ENCODE measurements at regions not wholly inside any gene's neighbourhood (a gene's known extent, or its start where the extent isn't known, plus 50 kb on each side); places are given as distances from the start of the nearest gene placed in this dataset.

DNA sequence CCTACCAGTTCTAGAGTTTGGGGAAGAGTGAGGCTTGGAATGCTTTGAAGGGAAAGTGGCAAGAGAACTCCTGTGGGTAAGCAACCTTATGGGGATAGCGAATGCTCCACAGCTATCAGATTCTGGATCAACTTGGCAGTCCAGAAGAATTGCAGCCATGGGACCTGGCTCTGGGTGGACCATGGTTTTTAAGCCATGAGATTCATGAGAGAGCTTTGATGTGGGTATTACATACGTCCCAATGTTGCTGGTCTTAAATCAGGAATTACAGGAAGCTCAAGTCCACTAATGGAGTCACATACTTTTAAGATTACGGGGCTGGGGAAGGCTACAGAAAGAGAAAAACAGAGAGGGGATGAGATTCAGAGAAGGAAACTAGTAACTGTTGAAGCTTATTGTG, 142.5 kb upstream of the ELAC2 start:
- intact Hi-C loops (cut with DNase I) = no loop called here
- 67 to 76% (median 70%) methylated on average over 3 of the region's 3 CpGs for WGBS, 3 donors
- Histone ChIP-seq H3K36me3 (no peaks in the 10 kb centered on the region), H3K27ac (no peak overlapping the region), H3K9me3 (no peaks in the 10 kb centered on the region), H3K4me1 (ENCODE audit: insufficient read depth) (no peaks in the 10 kb centered on the region), H3K4me3 (no peak overlapping the region), H3K27me3 (no peaks in the 10 kb centered on the region)
- TF ChIP-seq, protein P1, sequence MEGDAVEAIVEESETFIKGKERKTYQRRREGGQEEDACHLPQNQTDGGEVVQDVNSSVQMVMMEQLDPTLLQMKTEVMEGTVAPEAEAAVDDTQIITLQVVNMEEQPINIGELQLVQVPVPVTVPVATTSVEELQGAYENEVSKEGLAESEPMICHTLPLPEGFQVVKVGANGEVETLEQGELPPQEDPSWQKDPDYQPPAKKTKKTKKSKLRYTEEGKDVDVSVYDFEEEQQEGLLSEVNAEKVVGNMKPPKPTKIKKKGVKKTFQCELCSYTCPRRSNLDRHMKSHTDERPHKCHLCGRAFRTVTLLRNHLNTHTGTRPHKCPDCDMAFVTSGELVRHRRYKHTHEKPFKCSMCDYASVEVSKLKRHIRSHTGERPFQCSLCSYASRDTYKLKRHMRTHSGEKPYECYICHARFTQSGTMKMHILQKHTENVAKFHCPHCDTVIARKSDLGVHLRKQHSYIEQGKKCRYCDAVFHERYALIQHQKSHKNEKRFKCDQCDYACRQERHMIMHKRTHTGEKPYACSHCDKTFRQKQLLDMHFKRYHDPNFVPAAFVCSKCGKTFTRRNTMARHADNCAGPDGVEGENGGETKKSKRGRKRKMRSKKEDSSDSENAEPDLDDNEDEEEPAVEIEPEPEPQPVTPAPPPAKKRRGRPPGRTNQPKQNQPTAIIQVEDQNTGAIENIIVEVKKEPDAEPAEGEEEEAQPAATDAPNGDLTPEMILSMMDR (IDR thresholded peaks at IDR 0.05) = no peak
- TF ChIP-seq EP300 (IDR thresholded peaks at IDR 0.05) (no peak), POLR2A (IDR thresholded peaks at IDR 0.05) (no peak)
- no peak for DNase-seq

DNA sequence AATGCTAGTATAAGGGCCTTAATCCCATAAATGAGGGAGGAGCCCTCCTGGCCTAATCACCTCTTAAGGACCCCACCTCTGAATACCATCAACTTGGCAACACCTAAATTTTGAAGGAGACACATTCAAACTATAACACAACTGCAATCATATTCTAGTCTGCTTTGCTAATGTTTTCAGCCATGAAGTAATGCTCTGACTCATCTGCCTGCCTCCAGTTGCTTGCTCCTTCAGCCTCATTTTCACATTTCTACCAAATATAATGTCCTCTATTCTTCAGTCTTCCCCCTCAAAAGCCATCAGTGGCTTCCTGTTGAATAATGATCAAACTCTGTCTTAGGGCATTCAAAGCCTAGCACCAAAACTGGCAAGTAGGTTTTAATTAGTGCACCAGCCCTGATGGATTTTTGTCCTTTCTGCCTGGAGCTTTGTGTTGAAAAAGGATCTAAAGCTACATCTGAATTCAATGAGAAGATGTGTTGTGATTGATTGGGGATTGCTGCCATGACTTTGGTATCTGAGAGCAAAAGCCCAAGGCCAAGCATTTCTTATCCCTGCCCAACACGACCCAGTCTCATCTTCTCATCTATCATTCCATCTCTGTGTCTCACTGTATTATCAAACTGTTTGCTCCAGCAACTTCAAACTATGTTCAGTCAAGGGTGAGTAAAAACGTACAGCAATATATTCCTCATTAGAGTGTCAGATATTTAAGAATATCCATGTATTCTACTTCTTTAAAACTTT, 140.8 kb upstream of the ELAC2 start:
- DNase-seq = no peak
- Histone ChIP-seq H3K4me1 (ENCODE audit: insufficient read depth) (no peaks in the 10 kb centered on the region), H3K27me3 (no peaks in the 10 kb centered on the region), H3K36me3 (no peaks in the 10 kb centered on the region), H3K9me3 (no peaks in the 10 kb centered on the region), H3K4me3 (no peak overlapping the region), H3K27ac (no peak overlapping the region)
- intact Hi-C loops (cut with DNase I) = no loop called here
- TF ChIP-seq POLR2A (IDR thresholded peaks at IDR 0.05) (no peak), EP300 (IDR thresholded peaks at IDR 0.05) (no peak)
- TF ChIP-seq, protein P1 (IDR thresholded peaks at IDR 0.05) = no peak
- 47 to 65% (median 49%) methylated on average over 2 of the region's 2 CpGs for WGBS, 3 donors

DNA sequence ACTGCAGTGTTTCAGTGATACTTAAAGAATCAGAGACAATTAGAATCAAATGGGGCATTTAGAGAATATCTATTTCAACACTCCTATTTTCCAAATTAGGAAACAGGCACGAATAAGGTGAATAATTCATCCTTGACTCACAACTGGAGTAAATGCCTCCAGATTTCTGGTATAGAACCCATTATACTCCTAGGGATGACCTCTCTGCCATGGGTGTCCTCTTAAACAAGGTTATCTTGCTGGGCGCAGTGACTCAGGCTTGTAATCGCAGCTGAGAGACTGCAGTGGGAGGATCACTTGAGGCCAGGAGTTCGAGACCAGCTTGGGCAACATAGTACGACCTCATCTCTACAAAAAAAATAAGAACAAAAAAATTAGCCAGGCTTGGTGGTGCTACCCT, 139.8 kb upstream of the ELAC2 start:
- Histone ChIP-seq H3K27ac (no peak overlapping the region), H3K4me1 (ENCODE audit: insufficient read depth) (no peaks in the 10 kb centered on the region), H3K9me3 (no peaks in the 10 kb centered on the region), H3K27me3 (no peaks in the 10 kb centered on the region), H3K4me3 (no peak overlapping the region), H3K36me3 (no peaks in the 10 kb centered on the region)
- no peak for TF ChIP-seq EP300 (IDR thresholded peaks at IDR 0.05)
- TF ChIP-seq POLR2A (IDR thresholded peaks at IDR 0.05) = no peak
- TF ChIP-seq, protein P1 (IDR thresholded peaks at IDR 0.05) = no peak
- DNase-seq = no peak
- intact Hi-C loops (cut with DNase I) = no loop called here
- 72 to 77% (median 75%) methylated on average over 5 of the region's 5 CpGs for WGBS, 3 donors

DNA sequence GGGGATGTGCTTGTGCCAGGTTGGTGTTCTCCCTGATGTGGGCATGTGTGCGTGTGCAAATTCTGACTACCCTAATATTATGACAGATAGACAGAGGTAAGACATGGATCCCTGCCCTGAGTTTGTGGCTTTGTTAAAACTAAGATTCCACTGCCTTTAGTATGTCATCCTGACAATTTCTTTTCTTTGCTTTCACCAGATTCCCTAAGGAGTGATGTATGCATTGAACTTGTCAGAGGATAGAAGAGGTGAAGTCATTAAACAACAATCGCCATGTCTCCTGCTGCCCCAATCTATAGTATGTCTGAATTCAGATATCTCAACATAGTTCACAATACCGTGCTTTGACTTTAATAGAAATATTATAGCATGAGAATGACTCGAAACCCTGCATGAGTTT, 137.1 kb upstream of the ELAC2 start:
- Histone ChIP-seq H3K4me3 (no peak overlapping the region), H3K27me3 (no peaks in the 10 kb centered on the region), H3K9me3 (no peaks in the 10 kb centered on the region), H3K27ac (no peak overlapping the region), H3K36me3 (no peaks in the 10 kb centered on the region), H3K4me1 (ENCODE audit: insufficient read depth) (no peaks in the 10 kb centered on the region)
- no peak for DNase-seq
- TF ChIP-seq EP300 (IDR thresholded peaks at IDR 0.05) (no peak), POLR2A (IDR thresholded peaks at IDR 0.05) (no peak)
- TF ChIP-seq, protein P1 (IDR thresholded peaks at IDR 0.05) = no peak
- 68 to 87% (median 72%) methylated on average over 4 of the region's 4 CpGs for WGBS, 3 donors
- intact Hi-C loops (cut with DNase I) = no loop called here
